ENCODE measurements at regions not wholly inside any gene's neighbourhood (a gene's known extent, or its start where the extent isn't known, plus 50 kb on each side); places are given as distances from the start of the nearest gene placed in this dataset.

- Mint-ChIP-seq H3K36me3 (ENCODE audit: low read depth) (no peaks in the 10 kb centered on the region), H3K27ac (no peak overlapping the region), H3K4me1 (ENCODE audit: low read depth) (no peaks in the 10 kb centered on the region), H3K27me3 (ENCODE audit: low read depth) (peaks cover 9% of the 10 kb centered on the region), H3K4me3 (no peak overlapping the region), H3K9me3 (no peaks in the 10 kb centered on the region)
- no peak for DNase-seq
- intact Hi-C loops (cut with micrococcal nuclease) = no loop called here
- CTCF ChIA-PET = no interaction called here
Measured at GRCh38 chr3:150215616-150216015, 192.5 kb upstream of the TSC22D2 start.

- CTCF ChIA-PET = no interaction called here
- Mint-ChIP-seq H3K27ac (no peak overlapping the region), H3K36me3 (ENCODE audit: low read depth) (no peaks in the 10 kb centered on the region), H3K4me3 (no peak overlapping the region), H3K27me3 (ENCODE audit: low read depth) (peaks cover 8% of the 10 kb centered on the region), H3K4me1 (ENCODE audit: low read depth) (no peaks in the 10 kb centered on the region), H3K9me3 (no peaks in the 10 kb centered on the region)
- intact Hi-C loops (cut with micrococcal nuclease) = no loop called here
- no peak for DNase-seq
Measured at GRCh38 chr3:150213577-150213976, 194.5 kb upstream of the TSC22D2 start.

- Mint-ChIP-seq H3K4me1 (ENCODE audit: low read depth) (no peaks in the 10 kb centered on the region), H3K9me3 (no peaks in the 10 kb centered on the region), H3K27me3 (ENCODE audit: low read depth) (peaks cover 12% of the 10 kb centered on the region), H3K4me3 (no peak overlapping the region), H3K36me3 (ENCODE audit: low read depth) (no peaks in the 10 kb centered on the region), H3K27ac (no peak overlapping the region)
- no peak for DNase-seq
- CTCF ChIA-PET = interaction anchor here (0.6 to 1.6 kb wide), 2 partner anchors 9 to 14 kb away, joined by 3 to 6 read pairs; no protein-coding TSS in a partner anchor
- intact Hi-C loops (cut with micrococcal nuclease) = no loop called here
Measured at GRCh38 chr3:150210461-150211110, 197.5 kb upstream of the TSC22D2 start.

GRCh38 chr3:150203273-150203672 is 204.8 kb upstream of the TSC22D2 start:
- Mint-ChIP-seq H3K27ac (no peak overlapping the region), H3K27me3 (ENCODE audit: low read depth) (peaks cover 6% of the 10 kb centered on the region), H3K4me1 (ENCODE audit: low read depth) (no peaks in the 10 kb centered on the region), H3K9me3 (no peaks in the 10 kb centered on the region), H3K36me3 (ENCODE audit: low read depth) (no peaks in the 10 kb centered on the region), H3K4me3 (no peak overlapping the region)
- intact Hi-C loops (cut with micrococcal nuclease) = no loop called here
- no peak for DNase-seq
- CTCF ChIA-PET = interaction anchor here (0.6 kb wide), 1 partner anchor 36 kb away, joined by 3 read pairs; no protein-coding TSS in a partner anchor

GRCh38 chr3:150202711-150203110 is 205.4 kb upstream of the TSC22D2 start:
- intact Hi-C loops (cut with micrococcal nuclease) = no loop called here
- H3K9me3 Mint-ChIP-seq = no peaks in the 10 kb centered on the region
- H3K36me3 Mint-ChIP-seq (ENCODE audit: low read depth) = no peaks in the 10 kb centered on the region
- CTCF ChIA-PET = interaction anchor here (0.6 to 0.9 kb wide), 2 partner anchors 18 to 35 kb away, joined by 3 to 5 read pairs; no protein-coding TSS in a partner anchor
- H3K27ac Mint-ChIP-seq = no peak overlapping the region
- H3K4me1 Mint-ChIP-seq (ENCODE audit: low read depth) = no peaks in the 10 kb centered on the region
- H3K27me3 Mint-ChIP-seq (ENCODE audit: low read depth) = peaks cover 6% of the 10 kb centered on the region
- H3K4me3 Mint-ChIP-seq = no peak overlapping the region
- no peak for DNase-seq

GRCh38 chr3:150194957-150195356 is 213.1 kb upstream of the TSC22D2 start:
- Mint-ChIP-seq H3K9me3 (no peaks in the 10 kb centered on the region), H3K27me3 (ENCODE audit: low read depth) (peaks cover 25% of the 10 kb centered on the region), H3K36me3 (ENCODE audit: low read depth) (no peaks in the 10 kb centered on the region), H3K4me3 (no peak overlapping the region), H3K27ac (no peak overlapping the region), H3K4me1 (ENCODE audit: low read depth) (no peaks in the 10 kb centered on the region)
- intact Hi-C loops (cut with micrococcal nuclease) = no loop called here
- DNase-seq = no peak
- CTCF ChIA-PET = no interaction called here

GRCh38 chr3:150194513-150194912 is 213.6 kb upstream of the TSC22D2 start:
- CTCF ChIA-PET = no interaction called here
- DNase-seq = no peak
- no peak overlapping the region for H3K27ac Mint-ChIP-seq
- H3K4me1 Mint-ChIP-seq (ENCODE audit: low read depth) = no peaks in the 10 kb centered on the region
- no peak overlapping the region for H3K4me3 Mint-ChIP-seq
- no peaks in the 10 kb centered on the region for H3K36me3 Mint-ChIP-seq (ENCODE audit: low read depth)
- intact Hi-C loops (cut with micrococcal nuclease) = no loop called here
- peaks cover 3% of the 10 kb centered on the region for H3K9me3 Mint-ChIP-seq
- H3K27me3 Mint-ChIP-seq (ENCODE audit: low read depth) = peaks cover 25% of the 10 kb centered on the region

GRCh38 chr3:150184426-150185071 is 213.9 kb upstream of the PFN2 start:
- no peak for DNase-seq
- intact Hi-C loops (cut with micrococcal nuclease) = loop anchor here (1.0 to 10.0 kb wide), 6 partner anchors 217 to 670 kb away; partner anchors contain the start of gene RNF13
- CTCF ChIA-PET = interaction anchor here (0.6 to 3.1 kb wide), 17 partner anchors 10 to 256 kb away, joined by 3 to 63 read pairs (median 4); partner anchors contain the start of gene PFN2
- Mint-ChIP-seq H3K4me3 (no peak overlapping the region), H3K27me3 (ENCODE audit: low read depth) (peaks cover 11% of the 10 kb centered on the region), H3K36me3 (ENCODE audit: low read depth) (no peaks in the 10 kb centered on the region), H3K4me1 (ENCODE audit: low read depth) (no peaks in the 10 kb centered on the region), H3K27ac (no peak overlapping the region), H3K9me3 (peaks cover 2% of the 10 kb centered on the region)

- H3K4me1 Mint-ChIP-seq (ENCODE audit: low read depth) = no peaks in the 10 kb centered on the region
- intact Hi-C loops (cut with micrococcal nuclease) = loop anchor here (1.0 to 10.0 kb wide), 7 partner anchors 217 to 669 kb away; partner anchors contain the start of gene RNF13
- CTCF ChIA-PET = interaction anchor here (0.5 to 3.1 kb wide), 18 partner anchors 10 to 256 kb away, joined by 3 to 63 read pairs (median 4); partner anchors contain the start of gene PFN2
- peaks cover 11% of the 10 kb centered on the region for H3K27me3 Mint-ChIP-seq (ENCODE audit: low read depth)
- H3K4me3 Mint-ChIP-seq = no peak overlapping the region
- no peaks in the 10 kb centered on the region for H3K36me3 Mint-ChIP-seq (ENCODE audit: low read depth)
- H3K27ac Mint-ChIP-seq = no peak overlapping the region
- peak; percentile 62 for DNase-seq
- H3K9me3 Mint-ChIP-seq = peaks cover under 1% of the 10 kb centered on the region
Measured at GRCh38 chr3:150183678-150184425, 213.2 kb upstream of the PFN2 start.

- H3K27ac Mint-ChIP-seq = no peak overlapping the region
- CTCF ChIA-PET = interaction anchor here (1.3 kb wide), 1 partner anchor 40 kb away, joined by 4 read pairs; no protein-coding TSS in a partner anchor
- no peak for DNase-seq
- no peak overlapping the region for H3K4me3 Mint-ChIP-seq
- peaks cover 6% of the 10 kb centered on the region for H3K27me3 Mint-ChIP-seq (ENCODE audit: low read depth)
- no peaks in the 10 kb centered on the region for H3K9me3 Mint-ChIP-seq
- no peaks in the 10 kb centered on the region for H3K36me3 Mint-ChIP-seq (ENCODE audit: low read depth)
- intact Hi-C loops (cut with micrococcal nuclease) = loop anchor here (5.0 to 10.0 kb wide), 2 partner anchors 368 to 666 kb away; partner anchors contain the start of gene RNF13
- H3K4me1 Mint-ChIP-seq (ENCODE audit: low read depth) = no peaks in the 10 kb centered on the region
Measured at GRCh38 chr3:150180334-150180733, 209.6 kb upstream of the PFN2 start.

- Mint-ChIP-seq H3K27me3 (ENCODE audit: low read depth) (peaks cover 6% of the 10 kb centered on the region), H3K27ac (no peak overlapping the region)
Measured at GRCh38 chr3:150179330-150179729, 208.6 kb upstream of the PFN2 start.

More at GRCh38 chr3:150179330-150179729, 208.6 kb upstream of the PFN2 start:
- H3K9me3 Mint-ChIP-seq = no peaks in the 10 kb centered on the region
- no peaks in the 10 kb centered on the region for H3K4me1 Mint-ChIP-seq (ENCODE audit: low read depth)
- CTCF ChIA-PET = interaction anchor here (1.3 kb wide), 1 partner anchor 41 kb away, joined by 4 read pairs; no protein-coding TSS in a partner anchor
- no peaks in the 10 kb centered on the region for H3K36me3 Mint-ChIP-seq (ENCODE audit: low read depth)
- no peak overlapping the region for H3K4me3 Mint-ChIP-seq
- DNase-seq = no peak
- intact Hi-C loops (cut with micrococcal nuclease) = no loop called here

Data from activated naive CD4-positive, alpha-beta T cell treated with anti-CD3 and anti-CD28 coated beads for 36 hours (primary cell).